Stimulated activated CD4-positive, alpha-beta T cell treated with anti-CD3 and anti-CD28 coated beads, Interleukin-4, amount 100 ng/mL, for 4 hours (primary cell): ENCODE measurements at regions not wholly inside any gene's neighbourhood (a gene's known extent, or its start where the extent isn't known, plus 50 kb on each side); places are given as distances from the start of the nearest gene placed in this dataset.

Experiments used
- DNase-seq, 2 experiments: peaks; one replicate each; pipeline ENCODE4 v3.0.0-alpha.2; 2020

DNA sequence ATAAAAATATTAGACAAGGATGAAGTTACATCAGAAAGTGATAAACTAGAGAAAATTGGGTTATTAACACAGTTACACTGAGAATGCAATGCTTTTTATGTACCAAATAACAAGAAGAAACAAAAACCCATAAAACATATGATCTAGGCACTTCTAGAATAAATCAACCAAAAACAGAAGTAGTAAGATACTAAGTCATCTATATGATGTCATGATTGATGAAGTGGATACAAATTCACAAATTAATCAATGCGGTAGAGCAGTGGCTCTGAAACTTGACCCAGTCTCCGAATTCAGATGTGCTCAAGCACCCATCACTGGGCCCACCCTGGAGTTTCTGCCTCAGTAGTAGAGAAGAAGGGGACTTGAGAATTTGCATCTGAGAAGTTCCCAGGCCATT lies 112.1 kb upstream of the SSTR4 start:
- DNase-seq, result no peak

DNA sequence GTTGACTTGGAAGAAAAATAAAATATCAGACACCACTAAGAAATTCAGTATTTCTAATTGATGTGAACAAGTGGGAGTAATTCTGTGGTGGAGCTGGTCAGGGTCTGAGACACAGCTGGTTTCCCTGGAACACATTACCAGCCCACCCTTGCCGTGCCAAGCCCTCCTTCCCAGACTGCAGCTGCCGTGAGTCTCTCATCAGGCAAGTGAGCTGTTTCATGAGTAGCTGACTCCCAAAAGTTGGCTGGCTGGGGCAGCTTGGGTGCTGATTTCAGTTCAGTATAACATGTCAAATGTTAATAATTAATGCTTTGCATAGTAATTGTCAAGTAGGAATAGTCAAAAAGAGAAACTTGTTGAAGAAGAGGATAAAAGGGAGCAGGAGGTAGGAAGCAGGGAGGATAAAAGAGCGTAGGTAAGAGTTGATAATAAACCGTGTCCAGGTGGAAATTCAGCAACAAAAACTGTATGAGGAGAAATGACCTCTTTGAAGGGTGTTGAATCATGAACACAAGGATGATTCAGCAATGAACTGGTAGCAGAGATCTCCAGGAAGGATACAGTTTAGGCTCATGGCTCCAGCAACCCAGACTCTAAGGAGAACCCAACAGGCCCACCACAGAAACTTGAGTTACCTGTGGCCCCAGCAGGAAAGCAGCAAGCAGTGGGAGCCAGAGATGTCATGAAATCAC lies 110.9 kb upstream of the SSTR4 start:
- no peak for DNase-seq

- no peak for DNase-seq
These were observed 110.0 kb upstream of the SSTR4 start for GRCh38 chr20:22924949-22925612.

DNA sequence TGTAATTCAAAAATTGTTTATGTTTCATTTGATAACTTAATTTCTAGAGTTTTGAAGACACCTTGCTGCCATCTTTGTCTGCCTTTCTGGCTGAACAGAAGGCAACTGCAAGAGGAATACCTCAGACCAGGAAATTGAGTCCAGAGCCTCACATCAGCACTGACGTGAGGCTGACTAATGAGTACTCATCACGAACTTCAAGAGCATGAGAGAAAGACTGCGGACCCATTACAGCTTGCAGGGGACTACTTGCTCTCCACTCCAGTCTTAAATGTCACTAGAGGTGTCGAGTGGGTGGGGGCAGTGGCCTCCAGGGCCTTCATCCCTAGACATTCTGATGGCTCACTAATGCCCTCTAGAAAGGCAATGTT lies 109.5 kb upstream of the SSTR4 start:
- DNase-seq, result no peak

DNA sequence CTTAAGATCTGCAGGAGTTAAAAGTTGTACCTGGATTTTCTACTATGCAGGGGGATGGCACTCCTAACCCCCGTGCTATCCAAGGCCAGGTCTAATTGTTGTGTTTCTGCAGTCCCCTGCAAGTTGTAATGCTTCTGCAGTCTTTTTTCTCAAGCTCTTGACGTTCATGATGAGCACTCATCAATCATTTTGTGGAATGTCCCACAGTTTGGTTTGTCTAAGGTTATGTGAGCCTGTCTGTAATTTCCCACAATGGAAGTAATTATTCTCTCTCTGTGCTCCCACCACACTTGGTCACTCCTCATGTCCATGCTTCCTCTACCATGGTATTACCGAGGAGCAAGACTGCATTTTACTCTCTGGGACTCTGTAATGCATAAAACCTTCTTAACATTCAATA lies 107.6 kb upstream of the SSTR4 start:
- DNase-seq, result no peak

DNA sequence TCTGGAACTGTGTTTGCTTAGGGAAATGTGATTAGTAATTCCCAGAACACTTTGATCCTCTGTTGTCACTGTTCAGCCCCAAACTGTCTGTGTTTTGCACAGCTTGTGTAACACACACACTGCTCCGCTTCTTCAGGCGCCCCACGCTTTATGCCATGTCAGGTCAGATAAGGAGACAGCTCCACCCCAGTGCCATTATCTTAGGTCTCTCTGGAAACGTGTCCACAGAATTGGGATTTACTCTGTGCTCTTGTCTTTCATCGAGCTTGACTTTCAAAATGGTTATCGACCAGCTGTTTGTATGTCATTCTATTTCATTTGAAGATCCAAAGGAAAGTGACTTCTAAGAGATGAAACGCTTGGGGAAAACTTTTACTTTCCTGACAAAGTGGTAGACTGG lies 106.4 kb upstream of the SSTR4 start:
- DNase-seq, result no peak

GRCh38 chr20:22929661-22930060 lies 105.5 kb upstream of the SSTR4 start:
- no peak for DNase-seq

- no peak for DNase-seq
These were observed 103.2 kb upstream of the SSTR4 start for GRCh38 chr20:22931653-22932608.

GRCh38 chr20:22939181-22939580 lies 95.9 kb upstream of the SSTR4 start:
- DNase-seq, result no peak

- DNase-seq, result no peak
These were observed 94.8 kb upstream of the SSTR4 start for GRCh38 chr20:22940350-22940749.

GRCh38 chr20:22941550-22941949 lies 93.6 kb upstream of the SSTR4 start:
- DNase-seq, result no peak

- DNase-seq, result no peak
These were observed 92.4 kb upstream of the SSTR4 start for GRCh38 chr20:22942742-22943141.

DNA sequence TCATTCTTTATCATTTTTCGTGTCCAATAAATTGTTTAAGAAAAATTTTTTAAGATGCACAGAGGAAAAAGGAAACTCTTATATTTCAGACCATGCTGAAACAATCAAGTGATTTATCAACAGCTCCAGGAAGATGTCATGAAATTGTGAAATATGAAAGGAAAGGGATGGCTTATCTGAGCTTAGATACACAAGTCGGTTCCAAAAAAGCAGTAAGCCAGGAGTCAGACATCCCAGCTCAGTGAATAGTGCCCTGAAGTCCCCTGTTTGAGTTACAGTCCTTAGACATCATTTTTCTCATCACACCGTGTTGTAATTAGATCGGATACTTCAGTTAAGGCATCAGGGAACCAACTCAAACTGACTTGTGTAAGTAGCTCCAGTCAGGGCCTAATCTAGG lies 91.0 kb upstream of the SSTR4 start:
- no peak for DNase-seq

- no peak for DNase-seq
These were observed 90.2 kb upstream of the SSTR4 start for GRCh38 chr20:22944936-22945335.

GRCh38 chr20:22946596-22946995 lies 88.5 kb upstream of the SSTR4 start:
- DNase-seq, result no peak

DNA sequence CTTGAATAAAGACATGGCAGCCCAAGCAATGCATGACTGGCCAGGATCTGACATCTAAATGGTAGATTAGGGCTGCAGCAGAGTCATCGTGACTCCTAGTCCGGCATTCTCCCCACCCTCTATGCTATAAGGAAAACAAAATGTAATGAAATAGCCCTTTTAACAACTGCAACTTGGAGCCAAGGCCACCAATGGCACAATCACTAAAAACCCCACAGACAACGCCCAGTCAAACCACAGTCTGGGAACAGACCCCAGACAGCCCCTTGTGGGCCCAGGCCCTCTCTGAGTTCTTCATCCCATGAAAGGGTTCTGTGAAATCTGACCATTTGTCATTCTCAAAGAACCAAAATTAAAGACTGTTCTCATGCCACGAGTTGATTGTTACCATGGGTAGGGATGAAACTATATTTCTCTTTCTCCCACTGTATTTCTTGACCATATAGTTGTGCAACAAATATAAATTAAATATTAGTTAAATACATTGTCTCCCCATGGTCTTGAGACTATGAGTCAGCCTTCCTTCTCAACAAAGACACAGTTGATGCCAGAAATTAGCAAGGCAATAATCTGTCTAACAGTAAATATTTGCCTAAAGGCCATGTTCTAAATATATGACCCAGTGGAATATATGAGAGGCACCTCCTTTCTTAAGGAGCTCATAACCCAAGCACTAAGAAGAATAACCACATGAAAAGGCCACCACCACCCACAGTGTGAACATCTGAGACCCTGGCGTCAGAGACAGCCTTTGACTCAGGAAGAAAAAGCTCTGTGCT lies 85.6 kb upstream of the SSTR4 start:
- no peak for DNase-seq

- DNase-seq, result no peak
These were observed 83.1 kb upstream of the SSTR4 start for GRCh38 chr20:22951966-22952365.

DNA sequence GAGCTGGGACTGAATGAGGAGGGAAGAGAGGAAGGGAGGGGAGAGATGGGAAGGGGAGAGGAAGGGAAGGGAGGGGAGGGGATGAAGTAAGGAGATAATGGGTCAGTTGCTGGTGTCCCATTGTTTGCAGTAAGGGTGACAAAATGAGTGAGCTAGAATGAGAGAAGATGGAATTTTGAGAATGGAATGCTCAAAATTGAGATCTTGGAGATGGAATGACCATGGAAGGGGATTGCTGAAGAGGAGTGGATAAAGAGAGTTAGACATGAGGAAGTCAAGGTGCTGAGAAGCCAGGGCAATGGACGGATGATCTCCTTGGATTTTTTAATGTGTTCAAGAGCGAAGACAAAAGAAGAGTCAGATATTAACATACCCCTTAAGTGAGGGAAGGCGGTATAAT lies 80.5 kb upstream of the SSTR4 start:
- no peak for DNase-seq

- DNase-seq, result no peak
These were observed 76.7 kb upstream of the SSTR4 start for GRCh38 chr20:22958390-22958789.

DNA sequence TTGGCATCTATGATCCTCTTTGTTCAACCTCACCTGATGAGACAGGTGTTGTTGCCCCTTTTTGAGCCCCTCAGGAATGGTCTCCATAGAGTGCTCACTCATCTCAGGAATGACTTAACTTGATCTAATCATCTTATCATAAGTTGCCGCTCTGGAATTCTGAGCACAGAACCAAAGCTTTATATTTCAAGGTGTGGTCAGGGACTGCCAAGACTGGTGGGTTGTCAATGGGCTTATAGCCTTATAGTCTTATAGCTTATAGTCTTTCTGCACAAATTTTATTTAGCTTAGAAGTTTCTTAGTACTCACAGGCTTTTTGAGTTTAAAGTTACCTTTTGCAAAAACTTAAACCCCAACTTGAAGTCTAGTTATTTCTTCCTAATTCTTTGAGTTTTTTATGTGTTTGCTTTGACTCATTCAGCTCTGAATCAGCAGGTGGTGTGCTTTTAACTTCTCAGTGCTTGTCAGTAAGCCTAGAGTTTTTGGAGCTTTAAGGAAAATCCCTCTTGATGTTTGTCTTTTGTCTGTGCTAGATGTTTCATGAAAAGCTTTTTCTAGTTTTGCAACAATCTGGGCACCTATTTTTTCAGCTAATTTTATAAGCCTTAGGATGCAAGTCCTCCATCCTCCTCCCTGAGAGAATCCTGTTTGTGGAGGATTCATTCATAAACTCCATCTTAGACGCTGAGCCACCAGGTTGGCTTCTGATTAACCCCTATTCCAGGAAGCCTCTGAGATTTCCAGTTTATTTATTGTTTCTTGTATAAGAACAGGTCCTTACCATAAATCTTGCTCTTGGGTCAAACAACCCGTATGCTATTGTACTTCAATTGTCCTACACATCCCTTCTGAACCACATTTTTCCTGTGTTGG lies 72.3 kb upstream of the SSTR4 start:
- DNase-seq, result no peak

- no peak for DNase-seq
These were observed 71.5 kb upstream of the SSTR4 start for GRCh38 chr20:22963581-22963980.
